Activated naive CD8-positive, alpha-beta T cell treated with anti-CD3 and anti-CD28 coated beads, Interleukin-2, amount 50 U/mL, for 24 hours (primary cell): ENCODE measurements at regions not wholly inside any gene's neighbourhood (a gene's known extent, or its start where the extent isn't known, plus 50 kb on each side); places are given as distances from the start of the nearest gene placed in this dataset.

Experiments used
- ATAC-seq: fragments of 150-1000 bp; cut with Tn5 transposase; one replicate; pipeline ENCODE4 v1.10.0; 2021
- DNase-seq: peaks from one replicate; pipeline ENCODE4 v3.0.0; 2021
- H3K27ac Mint-ChIP-seq: one replicate; pipeline ENCODE4 v1.8.0; 2021; ENCODE audit warnings: mild to moderate bottlenecking, mixed read lengths
- H3K27me3 Mint-ChIP-seq: one replicate; pipeline ENCODE4 v1.8.0; 2021; ENCODE audit warnings: mixed read lengths
- H3K36me3 Mint-ChIP-seq: one replicate; pipeline ENCODE4 v1.8.0; 2021; ENCODE audit warnings: low read depth, mixed read lengths
- H3K4me1 Mint-ChIP-seq: one replicate; pipeline ENCODE4 v1.8.0; 2021; ENCODE audit warnings: mixed read lengths
- H3K4me3 Mint-ChIP-seq: one replicate; pipeline ENCODE4 v1.8.0; 2021; ENCODE audit warnings: mild to moderate bottlenecking, moderate library complexity, mixed read lengths
- H3K9me3 Mint-ChIP-seq: one replicate; pipeline ENCODE4 v1.8.0; 2021; ENCODE audit warnings: mixed read lengths

- no peaks in the 10 kb centered on the region for H3K27me3 Mint-ChIP-seq
- H3K27ac Mint-ChIP-seq, result peak overlapping the region; percentile 23
- ATAC-seq (peak; percentile 50), DNase-seq (no peak)
- no peaks in the 10 kb centered on the region for H3K9me3 Mint-ChIP-seq
- no peak overlapping the region for H3K4me3 Mint-ChIP-seq
- no peaks in the 10 kb centered on the region for H3K36me3 Mint-ChIP-seq
- H3K4me1 Mint-ChIP-seq, result peaks cover 70% of the 10 kb centered on the region
Measured at GRCh38 chr1:234992065-234992464, 136.6 kb downstream of the TOMM20 start.

GRCh38 chr1:234990874-234991801 lies 137.5 kb downstream of the TOMM20 start:
- H3K9me3 Mint-ChIP-seq, result no peaks in the 10 kb centered on the region
- H3K27ac Mint-ChIP-seq, result peak overlapping the region; percentile 72
- H3K27me3 Mint-ChIP-seq, result no peaks in the 10 kb centered on the region
- H3K4me3 Mint-ChIP-seq, result no peak overlapping the region
- ATAC-seq (no peak), DNase-seq (no peak)
- H3K4me1 Mint-ChIP-seq, result peaks cover 78% of the 10 kb centered on the region
- H3K36me3 Mint-ChIP-seq, result no peaks in the 10 kb centered on the region

GRCh38 chr1:234990328-234990675 lies 138.3 kb downstream of the TOMM20 start:
- peak overlapping the region; percentile 72 for H3K27ac Mint-ChIP-seq
- no peak for DNase-seq
- ATAC-seq, result no peak
- H3K4me3 Mint-ChIP-seq, result no peak overlapping the region
- peaks cover 85% of the 10 kb centered on the region for H3K4me1 Mint-ChIP-seq
- H3K9me3 Mint-ChIP-seq, result no peaks in the 10 kb centered on the region
- H3K36me3 Mint-ChIP-seq, result no peaks in the 10 kb centered on the region
- H3K27me3 Mint-ChIP-seq, result no peaks in the 10 kb centered on the region

- DNase-seq, result no peak
- no peak overlapping the region for H3K4me3 Mint-ChIP-seq
- peaks cover 90% of the 10 kb centered on the region for H3K4me1 Mint-ChIP-seq
- peak; percentile 12 for ATAC-seq
- H3K9me3 Mint-ChIP-seq, result no peaks in the 10 kb centered on the region
- peak overlapping the region; percentile 94 for H3K27ac Mint-ChIP-seq
- H3K27me3 Mint-ChIP-seq, result no peaks in the 10 kb centered on the region
- no peaks in the 10 kb centered on the region for H3K36me3 Mint-ChIP-seq
Measured at GRCh38 chr1:234989479-234990327, 138.9 kb downstream of the TOMM20 start.

- peaks cover 92% of the 10 kb centered on the region for H3K4me1 Mint-ChIP-seq
- peak overlapping the region; percentile 94 for H3K27ac Mint-ChIP-seq
- H3K27me3 Mint-ChIP-seq, result no peaks in the 10 kb centered on the region
- ATAC-seq (peak; percentile 64), DNase-seq (peak; percentile 54)
- H3K4me3 Mint-ChIP-seq, result no peak overlapping the region
- H3K9me3 Mint-ChIP-seq, result no peaks in the 10 kb centered on the region
- peaks cover 1% of the 10 kb centered on the region for H3K36me3 Mint-ChIP-seq
Measured at GRCh38 chr1:234989019-234989418, 139.6 kb downstream of the TOMM20 start.

DNA sequence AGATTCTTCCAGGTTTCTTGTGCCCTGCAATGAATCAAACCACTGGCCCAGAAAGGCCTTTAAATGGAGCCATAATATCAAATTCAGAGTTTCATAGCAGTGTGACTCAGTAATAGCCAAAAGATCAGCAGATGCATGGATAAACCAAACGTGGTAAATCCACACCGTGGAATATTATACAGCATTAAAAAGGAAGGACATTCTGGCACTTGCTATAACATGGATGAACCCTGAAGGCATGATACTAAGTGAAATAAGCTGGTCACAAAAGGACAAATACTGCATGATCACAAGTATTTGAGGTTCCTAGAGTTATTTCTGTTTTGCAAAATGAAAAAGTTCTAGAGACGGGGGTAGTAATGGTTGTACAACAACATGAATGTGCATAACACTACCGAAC lies 140.1 kb downstream of the TOMM20 start:
- Mint-ChIP-seq H3K27me3 (no peaks in the 10 kb centered on the region), H3K36me3 (peaks cover 1% of the 10 kb centered on the region), H3K27ac (peak overlapping the region; percentile 94), H3K4me1 (peaks cover 91% of the 10 kb centered on the region), H3K4me3 (peak overlapping the region; percentile 48), H3K9me3 (no peaks in the 10 kb centered on the region)
- no peak for ATAC-seq
- DNase-seq, result no peak

DNA sequence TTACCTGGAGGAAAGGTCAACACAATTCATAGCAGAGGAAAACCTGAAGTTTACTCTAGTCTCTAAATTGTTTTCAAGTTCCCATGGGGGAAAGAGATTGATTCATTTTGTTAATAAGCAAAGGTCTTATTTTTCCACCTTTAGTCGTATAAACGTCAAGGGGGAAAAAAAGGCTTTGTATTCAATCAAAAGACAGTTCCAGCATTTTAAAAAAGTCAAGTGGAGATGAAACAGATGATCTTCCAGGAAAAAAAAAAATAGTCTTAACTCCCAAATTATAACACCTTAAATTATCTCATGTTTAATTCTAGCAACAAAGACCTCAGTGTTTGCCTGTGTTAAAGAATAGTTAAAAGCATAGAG lies 140.5 kb downstream of the TOMM20 start:
- ATAC-seq (no peak), DNase-seq (no peak)
- H3K9me3 Mint-ChIP-seq, result no peaks in the 10 kb centered on the region
- peaks cover 1% of the 10 kb centered on the region for H3K36me3 Mint-ChIP-seq
- H3K27ac Mint-ChIP-seq, result peak overlapping the region; percentile 94
- peaks cover 95% of the 10 kb centered on the region for H3K4me1 Mint-ChIP-seq
- H3K4me3 Mint-ChIP-seq, result peak overlapping the region; percentile 48
- H3K27me3 Mint-ChIP-seq, result no peaks in the 10 kb centered on the region

DNA sequence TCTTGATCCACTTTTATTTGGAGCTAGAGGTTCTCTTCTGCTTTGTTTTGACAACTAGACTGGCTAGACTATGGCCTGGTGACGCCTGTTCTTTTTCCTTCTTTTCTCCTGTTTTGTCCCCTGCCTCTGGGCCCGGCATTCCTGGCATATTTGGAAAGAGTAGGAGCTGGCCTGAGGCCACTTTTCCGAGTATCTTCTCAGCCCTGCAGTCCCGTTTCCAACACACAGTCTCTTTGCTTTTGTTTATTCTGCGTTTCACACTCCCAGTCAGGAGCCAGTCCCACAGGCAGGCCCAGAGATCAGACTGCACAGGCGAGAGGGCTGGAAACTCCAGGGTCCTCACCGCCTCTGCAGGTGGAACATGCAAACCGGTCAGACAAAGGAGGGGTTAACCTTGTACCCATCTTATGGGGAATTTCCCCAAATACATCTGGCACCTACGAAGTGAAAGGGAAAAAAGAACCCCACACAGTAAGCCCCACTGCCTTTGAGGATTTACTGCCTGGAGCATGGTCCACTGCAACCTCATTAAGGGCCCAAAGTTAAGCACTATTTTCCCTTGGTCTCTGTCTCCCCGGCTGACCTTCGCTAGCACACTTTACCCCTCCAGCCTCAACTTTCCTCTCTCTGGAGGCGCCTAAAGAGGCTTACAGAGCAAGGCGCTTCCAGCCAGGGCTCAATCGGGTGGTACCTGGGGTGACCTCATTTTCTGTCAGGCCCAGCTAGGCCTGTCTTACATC lies 141.1 kb downstream of the TOMM20 start:
- no peaks in the 10 kb centered on the region for H3K27me3 Mint-ChIP-seq
- no peaks in the 10 kb centered on the region for H3K9me3 Mint-ChIP-seq
- H3K27ac Mint-ChIP-seq, result peak overlapping the region; percentile 94
- peaks cover 1% of the 10 kb centered on the region for H3K36me3 Mint-ChIP-seq
- ATAC-seq (peak; percentile 67), DNase-seq (no peak)
- peaks cover 89% of the 10 kb centered on the region for H3K4me1 Mint-ChIP-seq
- H3K4me3 Mint-ChIP-seq, result peak overlapping the region; percentile 60

GRCh38 chr1:234986750-234987414 lies 141.8 kb downstream of the TOMM20 start:
- DNase-seq, result no peak
- H3K4me1 Mint-ChIP-seq, result peaks cover 89% of the 10 kb centered on the region

GRCh38 chr1:234985516-234986294 lies 142.9 kb downstream of the TOMM20 start:
- Mint-ChIP-seq H3K4me1 (peaks cover 89% of the 10 kb centered on the region), H3K36me3 (peaks cover 1% of the 10 kb centered on the region), H3K27ac (peak overlapping the region; percentile 42), H3K9me3 (peaks cover 2% of the 10 kb centered on the region), H3K4me3 (no peak overlapping the region), H3K27me3 (no peaks in the 10 kb centered on the region)
- no peak for DNase-seq
- ATAC-seq, result no peak

More at GRCh38 chr1:234986750-234987414, 141.8 kb downstream of the TOMM20 start:
- Mint-ChIP-seq H3K9me3 (no peaks in the 10 kb centered on the region), H3K27me3 (no peaks in the 10 kb centered on the region), H3K36me3 (peaks cover 1% of the 10 kb centered on the region), H3K4me3 (peak overlapping the region; percentile 60), H3K27ac (peak overlapping the region; percentile 94)
- no peak for ATAC-seq

GRCh38 chr1:234985007-234985370 lies 143.6 kb downstream of the TOMM20 start:
- ATAC-seq (no peak), DNase-seq (no peak)
- Mint-ChIP-seq H3K27me3 (no peaks in the 10 kb centered on the region), H3K9me3 (peaks cover 2% of the 10 kb centered on the region), H3K27ac (no peak overlapping the region), H3K36me3 (peaks cover 1% of the 10 kb centered on the region), H3K4me3 (no peak overlapping the region), H3K4me1 (peaks cover 89% of the 10 kb centered on the region)

DNA sequence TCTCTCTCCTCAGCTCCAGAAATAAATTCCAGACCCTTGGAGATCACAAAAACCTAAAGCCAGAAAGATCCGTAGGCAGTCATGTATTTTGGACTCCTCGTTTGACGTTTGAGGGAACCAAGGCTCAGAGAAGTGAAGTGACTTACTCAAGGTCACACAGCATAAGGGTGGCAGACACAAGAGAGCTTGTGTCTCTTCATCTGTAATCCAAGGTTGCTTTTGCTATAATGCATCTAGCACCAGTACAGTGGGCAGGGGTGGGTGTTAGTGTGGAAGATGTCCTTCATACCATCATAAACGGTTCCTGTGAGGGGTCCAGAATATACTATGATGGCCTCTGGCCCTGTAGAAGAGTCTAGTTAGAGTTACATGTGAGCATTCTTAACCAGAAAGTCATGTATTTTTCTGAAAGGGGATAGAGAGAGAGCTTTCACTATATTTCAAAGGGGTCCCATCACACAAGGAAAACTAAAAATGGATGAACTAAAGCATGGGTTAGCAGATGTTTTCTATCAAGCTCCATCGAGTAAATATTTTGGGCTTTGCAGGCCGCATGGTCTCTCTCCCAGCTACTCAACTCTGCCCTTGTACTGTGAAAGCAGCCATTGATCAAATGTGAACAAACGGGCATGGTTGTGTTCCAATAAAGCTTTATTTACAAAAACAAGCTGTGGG lies 144.9 kb downstream of the TOMM20 start:
- no peak for DNase-seq
- Mint-ChIP-seq H3K36me3 (peaks cover 1% of the 10 kb centered on the region), H3K27me3 (no peaks in the 10 kb centered on the region), H3K4me3 (no peak overlapping the region), H3K27ac (peak overlapping the region; percentile 71), H3K9me3 (peaks cover 2% of the 10 kb centered on the region), H3K4me1 (peaks cover 89% of the 10 kb centered on the region)
- ATAC-seq, result no peak

- Mint-ChIP-seq H3K4me3 (no peak overlapping the region), H3K4me1 (peaks cover 89% of the 10 kb centered on the region)
Measured at GRCh38 chr1:234981758-234982157, 146.9 kb downstream of the TOMM20 start.

More at GRCh38 chr1:234981758-234982157, 146.9 kb downstream of the TOMM20 start:
- Mint-ChIP-seq H3K36me3 (peaks cover 1% of the 10 kb centered on the region), H3K27me3 (no peaks in the 10 kb centered on the region), H3K27ac (peak overlapping the region; percentile 94), H3K9me3 (peaks cover 2% of the 10 kb centered on the region)
- DNase-seq (no peak), ATAC-seq (no peak)
